ENCODE measurements at regions not wholly inside any gene's neighbourhood (a gene's known extent, or its start where the extent isn't known, plus 50 kb on each side); places are given as distances from the start of the nearest gene placed in this dataset.

- Histone ChIP-seq H3K4me3 (no peak overlapping the region), H3K4me2 (no peak overlapping the region), H3K9me3 (no peaks in the 10 kb centered on the region), H3K4me1 (no peaks in the 10 kb centered on the region), H3K27ac (no peak overlapping the region)
- DNase-seq (ENCODE audit: low read depth in 1 of 2, low spot score in 1 of 2) = no peak
- POLR2A ChIA-PET = no interaction called here
- ATAC-seq = no peak
- TF ChIP-seq TFCP2L1 (CRISPR knock-in tag; IDR thresholded peaks at IDR 0.05) (no peak), HES2 (IDR thresholded peaks at IDR 0.05) (no peak), PHF8 (IDR thresholded peaks at IDR 0.05; ENCODE audit: borderline replicate concordance, low read depth) (no peak), ZNF302 (CRISPR knock-in tag; IDR thresholded peaks at IDR 0.05) (no peak), JUNB (IDR thresholded peaks at IDR 0.05) (no peak), EHMT2 (IDR thresholded peaks at IDR 0.05; ENCODE audit: low read depth) (no peak), BHLHE40 (IDR thresholded peaks at IDR 0.05; ENCODE audit: low read depth, low read length) (no peak), HOXB13 (CRISPR knock-in tag; IDR thresholded peaks at IDR 0.05; ENCODE audit: low read depth) (no peak), NFE2L2 (conservative IDR thresholded peaks at IDR 0.05; ENCODE audit: low read length) (no peak), CTCF (IDR thresholded peaks at IDR 0.05) (no peak), HMGXB4 (CRISPR knock-in tag; IDR thresholded peaks at IDR 0.05; ENCODE audit: borderline replicate concordance) (no peak), GATA3 (IDR thresholded peaks at IDR 0.05; ENCODE audit: borderline replicate concordance) (no peak), MAFK (IDR thresholded peaks at IDR 0.05; ENCODE audit: partially characterized antibody) (no peak), RARB (CRISPR knock-in tag; IDR thresholded peaks at IDR 0.05) (no peak)
- 2% methylated on average over 2 of the region's 2 CpGs for WGBS (ENCODE audit: missing lambda C conversion rate)
- CTCF ChIA-PET = no interaction called here
- no peak for FAIRE-seq
Observed at GRCh38 chr5:110239786-110240185, 486.7 kb downstream of the TMEM232 start.

GRCh38 chr5:110242950-110243349 lies 483.5 kb downstream of the TMEM232 start:
- FAIRE-seq (no peak), ATAC-seq (no peak), DNase-seq (ENCODE audit: low read depth in 1 of 2, low spot score in 1 of 2) (no peak)
- no peak for TF ChIP-seq RAD21 (conservative IDR thresholded peaks at IDR 0.05 in 1 of 2, IDR thresholded peaks at IDR 0.05 in 1 of 2)
- TF ChIP-seq PHF8 (IDR thresholded peaks at IDR 0.05; ENCODE audit: borderline replicate concordance, low read depth) = no peak
- TF ChIP-seq JUNB (IDR thresholded peaks at IDR 0.05) = no peak
- no peak for TF ChIP-seq HDAC2 (IDR thresholded peaks at IDR 0.05)
- no peak for TF ChIP-seq EHF (CRISPR knock-in tag; IDR thresholded peaks at IDR 0.05)
- TF ChIP-seq NR3C1 (IDR thresholded peaks at IDR 0.05) = no peak
- TF ChIP-seq CBX2 (IDR thresholded peaks at IDR 0.05; ENCODE audit: borderline replicate concordance, low read depth) = no peak
- TF ChIP-seq CHD4 (IDR thresholded peaks at IDR 0.05; ENCODE audit: borderline replicate concordance) = no peak
- TF ChIP-seq CBX8 (IDR thresholded peaks at IDR 0.05) = no peak
- no peak for TF ChIP-seq ZFP36 (IDR thresholded peaks at IDR 0.05; ENCODE audit: borderline replicate concordance, partially characterized antibody)
- no peak for TF ChIP-seq MAZ (IDR thresholded peaks at IDR 0.05; ENCODE audit: borderline replicate concordance, low read depth, low read length)
- TF ChIP-seq FOSL2 (IDR thresholded peaks at IDR 0.05) = no peak
- TF ChIP-seq FOSL2 (CRISPR knock-in tag; IDR thresholded peaks at IDR 0.05) = no peak
- TF ChIP-seq TP53 (CRISPR knock-in tag; IDR thresholded peaks at IDR 0.05) = no peak
- TF ChIP-seq HOXB5 (CRISPR knock-in tag; IDR thresholded peaks at IDR 0.05) = no peak
- no peak for TF ChIP-seq TFCP2L1 (CRISPR knock-in tag; IDR thresholded peaks at IDR 0.05)
- no peak for TF ChIP-seq JUN (IDR thresholded peaks at IDR 0.05)
- no peak for TF ChIP-seq ESRRA (IDR thresholded peaks at IDR 0.05; ENCODE audit: borderline replicate concordance, low read length)
- no peak for TF ChIP-seq RNF2 (IDR thresholded peaks at IDR 0.05; ENCODE audit: borderline replicate concordance, low read depth)
- H3K4me3 ChIP-seq = no peak overlapping the region
- ChIA-PET POLR2A (no interaction called here), CTCF (no interaction called here)
- no peak overlapping the region for H3K4me2 ChIP-seq
- WGBS (ENCODE audit: missing lambda C conversion rate) = 18% methylated on average over 4 of the region's 4 CpGs
- H3K9me3 ChIP-seq = no peaks in the 10 kb centered on the region
- no peaks in the 10 kb centered on the region for H3K4me1 ChIP-seq
- H3K27ac ChIP-seq = no peak overlapping the region
